NCI-H2196 treated with DMSO at 0.1 percent for 48 hours (cell line): ENCODE measurements at regions not wholly inside any gene's neighbourhood (a gene's known extent, or its start where the extent isn't known, plus 50 kb on each side); places are given as distances from the start of the nearest gene placed in this dataset.
"Not testable (repeated sequence)": the region's sequence is repeated elsewhere in the genome, so short reads cannot be mapped to it uniquely, and the experiment has no call there.

Experiments used
- DNase-seq: peaks from one replicate; lab custom pipeline; 2025; ENCODE audit not compliant: unreplicated experiment; lab: John Stamatoyannopoulos, UW

DNA sequence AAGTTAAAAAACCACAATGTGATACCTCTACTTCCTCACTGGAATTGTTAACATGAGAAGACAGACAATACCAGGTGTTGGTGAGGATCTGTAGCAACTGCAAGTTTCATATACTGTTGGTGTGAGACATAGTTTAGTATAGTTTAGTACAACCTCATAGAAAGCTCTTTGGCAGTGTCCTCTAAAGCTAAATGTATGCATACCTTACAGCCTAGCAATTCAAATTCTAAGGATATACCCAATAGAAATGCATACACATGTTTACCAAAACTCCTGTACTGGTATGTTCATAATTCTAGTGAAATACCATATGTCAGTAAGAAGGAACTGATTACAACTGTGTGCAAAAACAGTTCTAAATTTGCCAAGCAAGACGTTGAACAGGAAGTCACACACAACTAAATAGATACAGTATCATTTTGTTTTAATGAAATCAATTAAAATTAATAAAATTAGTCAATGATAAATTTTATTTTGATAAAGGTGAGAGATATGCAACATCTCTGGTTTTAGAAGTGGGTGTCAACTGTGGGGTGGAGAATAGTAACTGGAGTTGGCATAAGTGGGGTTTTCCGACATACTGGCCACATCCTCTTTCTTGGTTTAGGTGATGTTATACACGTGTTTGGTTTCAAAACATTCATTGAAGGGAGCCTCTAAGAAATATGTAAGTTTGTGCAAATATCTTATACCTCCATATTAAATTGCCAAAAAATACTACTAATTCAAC is 450.7 kb downstream of the PTPRC start:
- no peak for DNase-seq

DNA sequence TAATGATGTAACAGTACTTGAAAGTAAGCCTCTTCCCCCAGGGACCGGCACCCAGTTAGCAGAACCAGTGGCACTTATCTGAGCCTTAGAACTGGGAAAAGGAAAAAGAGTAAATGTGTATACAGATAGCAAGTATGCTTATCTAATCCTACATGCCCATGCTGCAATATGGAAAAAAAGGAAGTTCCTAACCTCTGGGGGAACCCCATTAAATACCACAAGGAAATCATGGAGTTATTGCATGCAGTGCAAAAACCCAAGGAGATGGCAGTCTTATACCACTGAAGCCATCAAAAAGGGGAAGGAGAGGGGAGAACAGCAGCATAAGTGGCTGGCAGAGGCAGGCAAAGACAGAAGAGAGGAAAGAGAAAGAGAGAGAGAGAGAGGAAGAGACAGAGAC is 456.8 kb downstream of the PTPRC start:
- not testable (repeated sequence) for DNase-seq

DNA sequence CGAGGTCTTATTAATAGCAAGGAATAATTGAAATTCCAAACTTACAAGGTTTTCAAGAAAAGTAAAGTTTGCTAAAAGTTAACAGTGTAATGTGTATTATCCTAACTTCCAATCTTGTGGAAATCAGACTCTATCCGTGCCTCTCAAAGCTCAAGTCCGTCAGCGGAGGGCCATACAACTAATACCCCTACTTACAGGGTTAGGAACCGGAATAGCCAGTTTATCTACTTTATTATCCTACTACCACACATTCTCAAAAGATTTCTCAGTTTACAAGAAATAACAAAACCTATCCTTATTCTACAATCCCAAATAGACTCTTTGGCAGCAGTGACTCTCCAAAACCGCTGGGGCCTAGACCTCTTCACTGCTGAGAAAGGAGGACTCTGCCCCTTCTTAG is 457.8 kb downstream of the PTPRC start:
- no peak for DNase-seq

DNA sequence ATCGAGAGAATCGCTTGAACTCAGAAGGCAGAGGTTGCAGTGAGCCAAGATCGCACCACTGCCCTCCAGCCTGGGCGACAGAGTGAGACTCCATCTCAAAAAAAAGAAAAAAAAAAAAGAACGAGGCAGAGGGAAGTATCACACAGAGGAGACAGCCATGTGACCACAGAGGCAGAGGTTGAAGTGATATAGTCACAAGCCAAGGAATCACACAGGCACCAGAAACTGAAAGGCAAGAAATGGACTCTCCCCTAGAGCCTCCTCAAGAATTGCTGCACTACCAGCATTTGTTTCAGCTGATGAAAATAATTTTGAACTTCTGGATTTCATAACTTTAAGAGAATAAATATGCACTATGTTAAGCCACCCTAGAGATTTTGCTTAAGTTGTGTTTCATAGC is 459.6 kb downstream of the PTPRC start:
- no peak for DNase-seq

DNA sequence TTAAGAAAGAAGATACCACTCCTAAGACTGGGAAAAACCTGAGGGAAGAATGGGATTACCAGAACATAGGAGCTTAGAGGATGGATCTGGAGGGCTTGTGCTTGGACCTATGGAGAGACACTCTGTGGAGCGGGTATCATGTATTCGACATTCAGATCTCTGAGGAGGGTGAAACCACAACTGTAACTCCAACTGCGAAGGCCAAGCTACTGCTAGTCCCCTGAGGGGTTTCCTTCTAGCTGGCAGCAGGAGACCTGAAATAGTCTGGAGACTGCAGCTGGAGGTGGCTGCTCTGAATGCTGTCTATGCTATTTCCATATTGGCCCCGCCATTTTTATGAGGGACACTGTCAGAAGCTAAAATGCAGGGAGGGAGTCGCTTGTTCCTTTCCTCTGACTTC is 462.3 kb downstream of the PTPRC start:
- DNase-seq = no peak

DNA sequence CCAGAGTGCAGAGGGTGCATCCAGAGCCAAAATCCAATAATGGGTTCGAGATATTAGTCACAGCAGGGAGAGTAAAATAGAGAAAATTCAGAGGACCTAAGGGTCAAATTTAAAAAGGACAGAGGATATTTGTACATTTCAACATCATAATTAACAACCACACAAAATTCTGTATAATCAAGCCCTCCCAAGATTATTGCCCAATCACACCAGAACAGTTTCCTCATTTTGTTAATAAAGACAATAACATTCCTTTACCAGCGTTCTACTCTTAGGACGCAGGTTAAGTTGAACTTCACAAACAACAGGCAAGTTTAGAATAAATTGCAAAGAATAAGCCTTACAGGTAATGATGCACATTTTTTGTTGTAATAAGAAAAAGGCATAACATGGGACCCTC is 462.8 kb downstream of the PTPRC start:
- no peak for DNase-seq

DNA sequence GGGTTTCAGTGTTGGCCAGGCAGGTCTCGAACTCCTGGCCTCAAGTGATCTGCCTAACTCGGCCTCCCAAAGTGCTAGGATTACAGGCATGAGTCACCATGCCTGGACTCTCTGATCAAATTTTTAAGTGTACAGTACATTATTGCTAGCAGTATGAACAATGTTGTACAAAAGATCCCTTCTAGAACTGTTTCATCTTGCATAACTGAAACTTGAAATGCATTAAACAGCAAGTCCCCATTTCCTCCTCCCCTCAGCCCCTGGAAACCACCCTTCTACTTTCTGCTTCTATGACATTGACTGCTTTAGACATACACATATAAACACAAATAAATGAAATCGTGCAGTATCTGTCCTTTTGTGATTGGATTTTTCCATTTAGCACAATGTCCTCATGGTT is 463.4 kb downstream of the PTPRC start:
- no peak for DNase-seq

DNA sequence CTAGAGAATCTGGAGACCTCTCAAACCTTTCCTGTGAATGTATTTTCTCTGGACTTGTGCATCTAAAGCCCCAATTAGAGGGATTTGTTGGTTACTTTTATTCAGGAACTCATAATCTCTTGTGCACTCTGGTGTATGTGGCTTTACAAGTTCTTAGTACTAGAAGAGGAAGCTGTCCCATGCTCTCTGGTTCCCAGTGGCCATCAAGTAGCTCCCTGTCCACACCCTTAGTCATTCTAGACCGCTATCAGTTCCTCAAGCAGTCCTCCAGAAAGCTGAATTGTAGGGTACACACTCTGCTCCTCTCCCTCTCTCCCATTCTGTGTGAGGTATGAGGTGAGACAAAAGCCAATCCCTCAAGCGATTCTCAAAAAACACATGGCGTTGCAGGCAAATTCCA is 470.3 kb downstream of the PTPRC start:
- no peak for DNase-seq

DNA sequence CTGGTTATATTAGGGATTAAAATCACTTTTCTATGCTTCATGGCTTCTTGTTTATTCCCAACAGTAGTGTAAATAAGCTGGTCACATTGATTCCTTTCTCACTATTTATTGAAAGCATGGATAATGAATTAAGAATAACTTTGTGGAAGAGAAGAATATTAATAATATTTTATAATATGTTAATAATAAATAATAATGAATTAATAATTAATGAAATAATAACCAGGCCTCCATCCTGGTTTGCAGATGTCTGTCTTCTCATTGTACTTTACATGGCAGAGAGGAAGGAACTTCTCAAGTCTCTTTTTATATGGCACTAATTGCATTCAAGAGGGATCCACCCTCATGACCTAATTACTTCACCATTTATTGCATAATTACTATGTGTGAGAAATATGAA is 473.5 kb downstream of the PTPRC start:
- no peak for DNase-seq

DNA sequence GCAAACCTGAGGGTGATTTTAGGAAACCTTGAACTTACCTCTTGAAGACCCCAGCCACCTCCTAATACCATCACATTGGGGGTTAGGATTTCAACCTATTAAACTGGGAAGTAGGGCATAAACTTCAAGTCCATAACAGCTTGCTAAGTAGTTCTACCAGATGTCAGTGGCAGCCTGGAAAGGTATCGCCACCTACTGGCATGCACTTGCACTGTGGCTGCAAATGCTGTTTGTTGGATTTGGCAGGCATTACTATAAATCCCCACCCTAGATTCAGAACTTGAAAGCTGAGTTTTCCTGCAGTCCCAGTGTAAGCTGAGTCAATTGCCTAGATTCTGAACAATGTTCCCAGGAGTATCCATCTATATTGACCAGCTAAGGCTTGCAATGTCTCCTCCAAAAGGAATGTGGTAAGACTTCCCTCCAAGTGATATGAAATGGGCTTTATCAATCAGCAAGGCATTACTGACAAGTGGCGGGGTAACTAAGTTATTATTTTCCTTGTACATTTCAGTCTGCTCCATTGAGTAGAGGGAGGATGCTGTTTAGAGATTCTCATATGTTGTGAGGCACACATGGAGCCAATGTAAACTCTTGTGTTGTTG is 474.5 kb downstream of the PTPRC start:
- no peak for DNase-seq

DNA sequence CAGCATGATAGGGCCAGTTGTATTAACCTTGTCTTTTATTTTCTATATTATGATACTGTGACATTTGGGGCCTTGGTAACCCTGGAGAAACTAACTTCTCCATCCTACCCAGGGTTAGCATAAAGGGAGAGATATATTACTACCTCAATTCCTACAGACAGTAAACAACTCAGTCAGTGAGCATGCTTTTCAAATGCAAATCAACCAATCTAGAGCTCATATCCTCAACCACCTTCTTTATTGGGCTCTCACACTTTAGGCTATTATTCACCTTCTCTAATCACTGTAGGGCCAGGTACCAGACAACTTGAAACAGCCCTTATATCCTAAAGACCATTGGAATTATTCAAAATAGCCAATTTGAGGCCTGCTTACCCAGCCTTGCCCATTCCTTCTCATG is 477.6 kb downstream of the PTPRC start:
- no peak for DNase-seq

DNA sequence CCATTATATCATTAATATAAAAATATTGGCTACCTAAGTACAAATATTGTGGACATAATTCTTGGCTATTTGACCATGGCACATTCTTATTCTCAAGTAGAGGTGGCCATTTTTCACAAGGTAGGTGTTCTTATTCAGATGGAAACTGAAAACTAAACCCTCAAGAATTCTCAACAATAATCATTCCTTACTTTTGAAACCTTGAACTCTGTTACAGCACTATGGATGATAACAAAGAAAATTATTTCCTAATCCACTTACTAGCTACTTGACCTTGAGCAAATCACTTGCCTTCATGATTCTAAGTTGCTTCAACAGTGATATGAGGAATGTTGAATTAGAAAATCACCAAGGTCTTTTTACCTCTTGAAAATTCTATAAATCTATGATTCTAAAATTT is 482.2 kb downstream of the PTPRC start:
- no peak for DNase-seq

DNA sequence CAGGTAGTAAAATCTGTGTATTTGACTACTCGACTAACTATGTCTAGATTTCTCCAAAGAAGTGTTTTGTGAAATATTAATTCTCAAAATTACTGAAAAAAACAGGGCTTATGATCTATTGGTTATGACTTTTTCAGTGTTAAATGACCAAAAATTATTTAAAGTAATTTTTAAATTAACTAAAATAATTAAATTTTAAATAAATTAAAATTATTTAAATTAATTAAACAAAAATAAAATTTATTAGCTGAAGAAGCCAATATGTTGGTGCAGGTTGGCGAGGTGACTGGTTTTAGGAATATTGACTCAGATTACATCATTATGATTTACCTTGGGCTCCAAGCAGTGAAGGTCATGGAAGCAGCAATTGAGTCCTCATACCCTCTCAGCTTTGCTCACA is 483.2 kb downstream of the PTPRC start:
- DNase-seq = no peak

DNA sequence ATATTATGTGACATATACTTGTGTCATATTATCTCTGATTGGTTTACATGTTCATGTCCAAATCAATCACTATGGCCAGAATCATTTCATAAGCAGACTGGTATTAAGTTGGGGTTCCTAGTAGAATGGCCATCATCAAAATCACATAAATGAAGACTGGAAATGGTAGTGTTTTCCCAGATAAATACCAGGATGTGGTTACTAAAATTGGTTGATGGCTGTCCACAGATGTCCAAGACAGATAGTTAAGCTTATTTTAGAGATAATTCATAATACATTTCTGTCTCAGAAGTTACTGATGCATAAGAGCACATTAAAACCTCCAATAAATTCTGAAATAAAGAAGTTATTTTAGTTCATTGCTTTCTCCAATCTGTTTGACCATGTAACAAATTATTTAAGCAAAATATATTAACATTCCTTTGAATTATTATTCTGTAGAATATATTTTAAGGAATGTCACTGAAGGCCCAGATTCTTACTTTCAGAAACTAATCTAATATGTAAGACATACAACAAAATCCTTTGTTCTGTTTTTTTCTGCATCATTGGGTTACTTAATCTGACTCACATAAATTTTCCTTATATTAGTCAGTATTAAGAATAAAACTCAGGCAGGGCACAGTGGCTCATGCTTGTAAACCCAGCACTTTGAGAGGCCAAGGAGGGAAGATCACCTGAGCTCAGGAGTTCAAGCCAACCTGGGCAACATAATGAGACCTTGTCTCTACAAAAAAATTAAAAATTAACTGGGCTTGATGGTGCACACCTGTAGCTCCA is 483.9 kb downstream of the PTPRC start:
- no peak for DNase-seq

DNA sequence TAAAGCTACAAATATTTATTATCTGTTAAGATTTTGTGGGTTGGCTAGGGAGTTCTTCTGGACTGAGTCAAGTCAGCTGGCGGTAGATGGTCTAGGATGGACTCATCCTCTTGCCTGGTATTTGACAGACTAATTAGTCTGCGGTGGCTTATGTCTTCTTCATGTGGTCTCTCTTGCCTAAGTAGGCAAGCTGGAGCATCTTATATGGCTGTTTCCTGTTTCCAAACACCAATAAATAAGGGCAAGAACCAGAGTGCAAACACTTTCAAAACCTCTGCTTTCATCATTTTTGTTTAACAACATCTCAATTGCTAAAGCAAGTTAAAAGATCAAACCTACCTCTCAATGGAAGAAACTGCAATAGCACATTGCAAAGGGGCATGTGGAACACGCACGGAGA is 484.8 kb downstream of the PTPRC start:
- no peak for DNase-seq

DNA sequence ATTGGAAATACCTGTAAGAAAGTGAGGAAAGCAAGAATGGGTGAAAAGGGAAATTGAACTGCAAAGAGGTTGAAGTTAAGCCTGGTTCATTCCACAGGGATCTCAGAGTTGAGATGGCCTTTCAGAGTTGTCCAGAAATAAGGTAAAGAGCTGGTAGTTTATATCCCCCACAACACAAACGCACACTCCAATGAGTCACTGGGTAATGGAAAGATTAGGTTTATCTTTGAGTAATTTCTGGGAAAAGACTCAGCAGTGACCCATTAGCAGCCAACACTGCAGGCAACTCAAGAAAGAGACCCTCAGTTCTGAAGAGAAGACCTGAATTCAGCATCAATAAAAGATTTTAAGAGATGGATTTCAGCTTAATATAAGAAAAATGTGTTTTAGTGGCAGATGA is 485.5 kb downstream of the PTPRC start:
- no peak for DNase-seq

DNA sequence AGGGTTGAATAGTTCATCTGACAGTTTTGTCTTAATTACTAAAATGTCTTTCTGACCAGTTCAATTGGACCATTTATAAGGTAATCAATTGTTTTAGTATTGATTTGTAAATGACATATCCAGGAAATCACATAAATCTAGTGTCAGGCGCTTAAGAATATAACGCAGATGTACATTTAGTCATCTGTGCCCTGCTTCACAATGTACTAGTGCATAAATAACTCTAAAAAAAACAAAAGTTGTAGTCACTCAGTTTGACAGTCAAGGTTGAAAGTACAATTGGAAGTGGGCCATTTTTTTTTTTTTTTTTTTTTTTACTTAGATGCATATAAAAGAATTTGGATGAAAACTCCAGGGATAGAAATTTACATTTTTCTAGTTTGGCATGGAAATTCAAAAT is 490.4 kb downstream of the PTPRC start:
- no peak for DNase-seq

DNA sequence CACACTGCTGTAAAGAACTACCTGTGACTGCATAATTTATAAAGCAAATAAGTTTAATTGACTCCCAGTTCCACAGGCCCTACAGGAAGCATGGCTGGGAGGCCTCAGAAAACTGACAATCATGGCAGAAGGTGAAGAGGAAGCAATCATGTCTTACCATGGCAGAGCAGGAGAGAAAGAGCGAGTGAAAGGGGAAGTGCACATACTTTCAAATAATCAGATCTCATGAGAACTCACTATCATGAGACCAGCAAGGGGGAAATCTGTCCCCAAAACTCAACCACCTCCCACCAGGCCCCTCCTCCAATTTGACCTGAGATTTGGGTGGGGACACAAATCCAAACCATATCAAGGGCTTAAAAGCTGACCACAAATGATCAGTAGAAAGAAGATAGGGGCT is 493.2 kb downstream of the PTPRC start:
- no peak for DNase-seq

DNA sequence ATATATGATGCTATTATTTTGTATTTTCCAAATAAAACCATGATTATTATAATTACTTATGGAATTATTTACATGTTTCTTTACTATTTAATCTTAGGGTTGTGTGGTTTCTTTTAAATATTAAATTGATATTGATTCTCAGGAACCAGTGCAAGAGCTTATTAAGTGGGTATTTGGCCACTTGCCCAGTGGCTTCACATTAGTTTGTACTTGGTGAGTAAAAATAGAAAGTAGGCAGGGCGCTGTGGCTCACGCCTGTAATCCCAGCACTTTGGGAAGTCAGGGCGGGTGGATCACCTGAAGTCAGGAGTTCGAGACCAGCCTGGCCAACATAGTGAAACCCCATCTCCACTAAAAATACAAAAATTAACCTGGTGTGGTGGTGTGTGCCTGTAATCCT is 497.1 kb downstream of the PTPRC start:
- DNase-seq = no peak

DNA sequence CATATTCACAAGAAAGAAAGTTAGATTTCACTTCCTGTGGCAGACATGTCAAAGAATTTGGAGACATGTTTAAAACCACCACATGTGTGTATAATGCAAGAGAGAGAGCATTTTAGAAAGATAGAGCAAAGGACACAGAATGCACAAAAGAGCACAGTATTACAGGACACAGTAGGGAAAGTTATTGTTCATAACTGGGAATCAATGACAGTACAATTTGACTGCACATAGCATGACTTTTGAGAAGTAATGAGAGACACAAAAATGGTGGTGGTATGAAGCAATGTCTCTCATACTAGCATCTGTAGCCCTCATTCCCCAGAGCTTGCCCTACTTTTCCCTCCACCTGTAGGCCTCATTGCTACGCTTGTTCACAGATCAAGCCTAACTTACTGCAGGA is 499.2 kb downstream of the PTPRC start:
- no peak for DNase-seq

DNA sequence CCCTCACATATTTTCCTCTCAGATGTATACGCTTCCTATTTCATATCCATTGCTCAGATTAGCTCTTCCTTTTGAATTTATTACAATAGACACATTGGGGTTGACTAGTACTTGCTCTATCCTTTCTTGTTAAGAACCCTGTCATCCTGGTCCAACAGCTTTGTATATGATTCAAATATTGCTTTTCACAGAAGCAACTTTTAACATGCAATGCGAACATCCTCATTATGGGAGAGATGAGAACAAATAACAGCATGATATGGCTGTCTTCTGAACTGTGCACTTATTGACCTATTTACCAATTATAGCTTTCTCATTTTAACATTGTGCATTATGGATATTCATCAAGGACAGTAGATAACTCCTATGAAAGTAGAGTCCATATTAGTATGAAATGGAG is 510.8 kb downstream of the PTPRC start:
- no peak for DNase-seq

DNA sequence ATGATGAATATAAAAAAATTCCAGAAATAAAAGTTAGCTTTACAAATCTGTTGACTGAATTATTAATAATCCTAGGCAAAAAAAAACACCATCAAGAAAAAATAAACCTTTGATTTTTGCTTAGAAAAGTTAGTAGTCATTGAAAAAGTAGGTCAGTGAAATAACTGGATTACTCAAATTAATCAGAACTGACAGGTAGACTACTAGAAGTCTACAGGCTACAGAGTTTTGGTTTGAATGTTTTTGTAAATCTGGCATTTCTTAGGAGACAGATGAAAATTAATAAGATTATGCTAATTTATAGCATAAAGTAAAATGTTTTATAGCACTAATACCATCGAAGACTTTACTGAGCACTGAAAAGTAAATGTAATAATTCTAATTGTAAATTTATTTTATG is 511.9 kb downstream of the PTPRC start:
- no peak for DNase-seq
